Activated naive CD4-positive, alpha-beta T cell (primary cell): ENCODE measurements at regions not wholly inside any gene's neighbourhood (a gene's known extent, or its start where the extent isn't known, plus 50 kb on each side); places are given as distances from the start of the nearest gene placed in this dataset.

Experiments
- DNase-seq, 4 experiments: peaks; one replicate each; lab custom pipeline; 2025; lab: John Stamatoyannopoulos, UW

GRCh38 chr5:6236170-6236793 is 142.1 kb downstream of the MED10 start:
- no peak for DNase-seq

- DNase-seq, result no peak
Measured at GRCh38 chr5:6235726-6236125, 142.6 kb downstream of the MED10 start.

GRCh38 chr5:6228257-6229250 is 149.8 kb downstream of the MED10 start:
- DNase-seq, result no peak

GRCh38 chr5:6225121-6225607 is 153.2 kb downstream of the MED10 start:
- no peak for DNase-seq

GRCh38 chr5:6224406-6224805 is 153.9 kb downstream of the MED10 start:
- no peak for DNase-seq

GRCh38 chr5:6222899-6223298 is 155.4 kb downstream of the MED10 start:
- no peak for DNase-seq

GRCh38 chr5:6222121-6222520 is 156.2 kb downstream of the MED10 start:
- no peak for DNase-seq

GRCh38 chr5:6221141-6221626 is 157.2 kb downstream of the MED10 start:
- no peak for DNase-seq

GRCh38 chr5:6220346-6221088 is 157.8 kb downstream of the MED10 start:
- no peak for DNase-seq

GRCh38 chr5:6218517-6218916 is 159.8 kb downstream of the MED10 start:
- no peak for DNase-seq

GRCh38 chr5:6218116-6218515 is 160.2 kb downstream of the MED10 start:
- DNase-seq, result no peak

GRCh38 chr5:6216471-6217075 is 161.8 kb downstream of the MED10 start:
- DNase-seq, result no peak

- no peak for DNase-seq
Measured at GRCh38 chr5:6215891-6216290, 162.5 kb downstream of the MED10 start.

- no peak for DNase-seq
Measured at GRCh38 chr5:6212244-6212643, 166.1 kb downstream of the MED10 start.

- no peak for DNase-seq
Measured at GRCh38 chr5:6206501-6206900, 171.8 kb downstream of the MED10 start.

GRCh38 chr5:6202968-6203365 is 175.4 kb downstream of the MED10 start:
- DNase-seq, result no peak

GRCh38 chr5:6202149-6202967 is 176.0 kb downstream of the MED10 start:
- DNase-seq, result no peak

GRCh38 chr5:6201631-6202030 is 176.7 kb downstream of the MED10 start:
- no peak for DNase-seq

GRCh38 chr5:6198531-6198930 is 179.8 kb downstream of the MED10 start:
- no peak for DNase-seq

GRCh38 chr5:6197427-6197826 is 180.9 kb downstream of the MED10 start:
- DNase-seq, result no peak
